ENCODE measurements at regions not wholly inside any gene's neighbourhood (a gene's known extent, or its start where the extent isn't known, plus 50 kb on each side); places are given as distances from the start of the nearest gene placed in this dataset.
A peak's percentile ranks its signal among the peaks of the same experiment; 100 is the strongest.

DNA sequence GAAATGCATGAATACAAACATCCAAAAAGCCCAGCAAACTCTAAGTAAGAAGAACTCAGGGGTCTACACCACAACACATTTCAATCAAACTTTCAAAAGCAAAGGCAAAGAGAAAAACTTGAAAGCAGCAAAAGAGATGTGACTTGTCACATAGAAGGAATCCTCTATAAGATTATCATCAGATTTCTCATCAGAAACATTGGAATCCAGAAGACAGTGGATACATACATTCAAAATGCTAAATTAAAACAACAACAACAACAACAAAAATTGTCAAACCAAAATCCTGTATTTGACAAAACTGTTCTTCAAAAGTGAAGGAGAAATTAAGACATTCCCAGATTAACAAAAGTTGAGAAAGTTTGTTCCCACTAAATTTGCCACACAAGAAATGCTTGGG, 362.7 kb downstream of the ZNF608 start:
- TF ChIP-seq JUND (IDR thresholded peaks at IDR 0.05; ENCODE audit: low read depth): no peak
- in situ Hi-C loops (cut with HindIII; ENCODE audit: low pct_unique_long_range_greater_than_20kb, low sequenced_read_pairs): no loop called here
- no peak for DNase-seq (ENCODE audit: low read depth in 1 of 2, low spot score in 1 of 2)

- in situ Hi-C loops (cut with HindIII; ENCODE audit: low pct_unique_long_range_greater_than_20kb, low sequenced_read_pairs): no loop called here
Observed at GRCh38 chr5:124377386-124377785, 369.1 kb downstream of the ZNF608 start.

DNA sequence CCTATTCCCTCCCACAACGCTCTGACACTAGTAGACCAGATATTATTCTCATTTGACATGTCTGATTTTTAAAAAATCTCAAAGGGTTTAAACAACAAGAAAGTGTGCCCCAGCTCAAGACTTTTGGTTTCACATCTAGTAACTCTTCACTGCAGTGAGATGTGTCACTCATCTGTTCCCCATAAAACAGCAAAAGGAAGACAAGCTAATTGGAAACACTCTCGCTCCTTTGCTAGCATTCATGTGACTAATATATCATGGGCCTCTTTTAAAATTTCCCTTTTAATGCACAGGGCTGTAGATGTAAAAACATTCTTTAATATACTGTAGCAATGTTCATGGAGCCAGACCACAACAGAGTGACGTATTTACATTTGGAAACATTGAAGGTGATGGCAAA, 372.6 kb downstream of the ZNF608 start:
- in situ Hi-C loops (cut with HindIII; ENCODE audit: low pct_unique_long_range_greater_than_20kb, low sequenced_read_pairs): no loop called here
- no peak for TF ChIP-seq JUND (IDR thresholded peaks at IDR 0.05; ENCODE audit: low read depth)
- DNase-seq (ENCODE audit: low read depth in 1 of 2, low spot score in 1 of 2): no peak

More at GRCh38 chr5:124377386-124377785, 369.1 kb downstream of the ZNF608 start:
- no peak for DNase-seq (ENCODE audit: low read depth in 1 of 2, low spot score in 1 of 2)
- TF ChIP-seq JUND (IDR thresholded peaks at IDR 0.05; ENCODE audit: low read depth): no peak

GRCh38 chr5:124372457-124372856, 374.0 kb downstream of the ZNF608 start:
- no peak for TF ChIP-seq JUND (IDR thresholded peaks at IDR 0.05; ENCODE audit: low read depth)
- in situ Hi-C loops (cut with HindIII; ENCODE audit: low pct_unique_long_range_greater_than_20kb, low sequenced_read_pairs): no loop called here
- DNase-seq (ENCODE audit: low read depth in 1 of 2, low spot score in 1 of 2): no peak

- no peak for DNase-seq (ENCODE audit: low read depth in 1 of 2, low spot score in 1 of 2)
- in situ Hi-C loops (cut with HindIII; ENCODE audit: low pct_unique_long_range_greater_than_20kb, low sequenced_read_pairs): no loop called here
- TF ChIP-seq JUND (IDR thresholded peaks at IDR 0.05; ENCODE audit: low read depth): no peak
Observed at GRCh38 chr5:124371111-124371706, 375.2 kb downstream of the ZNF608 start.

DNA sequence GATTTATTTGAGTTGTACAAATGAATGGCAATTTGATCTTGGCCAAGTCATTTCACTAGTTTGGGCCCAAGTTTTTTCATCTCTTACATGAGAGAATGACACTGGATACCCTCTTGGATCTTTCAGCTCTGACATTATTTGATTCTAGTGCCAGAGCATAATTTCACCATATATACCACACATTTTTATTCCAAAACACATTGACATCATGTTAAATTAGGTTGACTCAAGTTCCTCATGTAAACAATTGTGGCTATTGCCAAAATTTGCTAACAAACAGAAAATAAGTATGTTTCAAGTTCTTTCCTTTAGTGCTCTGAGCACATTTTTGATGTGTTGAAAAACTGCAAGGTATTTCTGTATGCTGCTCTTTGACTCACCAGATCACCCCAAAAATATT, 375.8 kb downstream of the ZNF608 start:
- no peak for DNase-seq (ENCODE audit: low read depth in 1 of 2, low spot score in 1 of 2)
- no peak for TF ChIP-seq JUND (IDR thresholded peaks at IDR 0.05; ENCODE audit: low read depth)
- in situ Hi-C loops (cut with HindIII; ENCODE audit: low pct_unique_long_range_greater_than_20kb, low sequenced_read_pairs): no loop called here

- no peak for TF ChIP-seq JUND (IDR thresholded peaks at IDR 0.05; ENCODE audit: low read depth)
- no peak for DNase-seq (ENCODE audit: low read depth in 1 of 2, low spot score in 1 of 2)
- in situ Hi-C loops (cut with HindIII; ENCODE audit: low pct_unique_long_range_greater_than_20kb, low sequenced_read_pairs): no loop called here
Observed at GRCh38 chr5:124365361-124365801, 381.1 kb downstream of the ZNF608 start.

GRCh38 chr5:124355928-124356327, 390.5 kb downstream of the ZNF608 start:
- no peak for TF ChIP-seq JUND (IDR thresholded peaks at IDR 0.05; ENCODE audit: low read depth)
- in situ Hi-C loops (cut with HindIII; ENCODE audit: low pct_unique_long_range_greater_than_20kb, low sequenced_read_pairs): no loop called here
- DNase-seq (ENCODE audit: low read depth in 1 of 2, low spot score in 1 of 2): no peak

- TF ChIP-seq JUND (IDR thresholded peaks at IDR 0.05; ENCODE audit: low read depth): no peak
- in situ Hi-C loops (cut with HindIII; ENCODE audit: low pct_unique_long_range_greater_than_20kb, low sequenced_read_pairs): no loop called here
- no peak for DNase-seq (ENCODE audit: low read depth in 1 of 2, low spot score in 1 of 2)
Observed at GRCh38 chr5:124353016-124353415, 393.4 kb downstream of the ZNF608 start.

DNA sequence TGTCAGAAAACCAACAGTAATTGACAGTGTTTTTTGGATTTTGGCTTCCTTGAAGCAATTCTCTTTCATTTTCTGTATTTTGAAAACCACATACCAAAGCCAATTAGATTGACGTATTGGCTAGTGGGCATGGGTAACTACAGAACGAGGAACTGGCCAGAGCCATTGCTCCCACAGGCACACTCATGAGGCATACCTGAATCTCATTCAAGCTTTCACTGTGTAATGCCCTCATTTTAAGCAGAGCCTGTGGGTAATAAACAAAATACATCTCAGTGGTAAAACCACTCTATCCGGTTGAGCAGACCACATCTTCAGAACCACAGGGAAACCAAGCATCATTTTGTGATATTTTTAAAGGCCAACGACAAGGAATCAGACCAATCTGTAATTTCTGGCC, 394.1 kb downstream of the ZNF608 start:
- no peak for TF ChIP-seq JUND (IDR thresholded peaks at IDR 0.05; ENCODE audit: low read depth)
- peak in 1 of 2 experiments; percentile 13 for DNase-seq (ENCODE audit: low read depth in 1 of 2, low spot score in 1 of 2)
- in situ Hi-C loops (cut with HindIII; ENCODE audit: low pct_unique_long_range_greater_than_20kb, low sequenced_read_pairs): no loop called here

DNA sequence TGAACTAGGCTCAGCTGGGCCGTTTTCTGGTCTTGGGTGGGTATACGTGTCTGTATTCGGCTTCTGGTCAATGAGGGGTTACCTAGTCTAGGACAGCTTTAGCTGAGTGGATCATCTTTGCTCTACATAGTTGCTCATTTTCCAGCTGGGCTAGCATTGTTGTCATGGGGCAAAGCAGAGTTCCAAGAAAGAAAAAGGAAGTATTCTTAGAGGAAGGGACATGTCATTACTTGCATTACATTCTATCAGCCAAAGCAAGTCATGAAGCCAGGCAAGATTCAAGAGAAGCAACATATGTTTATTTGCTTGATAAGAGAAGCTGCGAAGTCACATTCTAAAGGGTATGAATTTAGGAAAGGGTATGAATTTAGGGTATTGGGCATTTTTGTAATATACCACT, 396.5 kb downstream of the ZNF608 start:
- no peak for DNase-seq (ENCODE audit: low read depth in 1 of 2, low spot score in 1 of 2)
- no peak for TF ChIP-seq JUND (IDR thresholded peaks at IDR 0.05; ENCODE audit: low read depth)

DNA sequence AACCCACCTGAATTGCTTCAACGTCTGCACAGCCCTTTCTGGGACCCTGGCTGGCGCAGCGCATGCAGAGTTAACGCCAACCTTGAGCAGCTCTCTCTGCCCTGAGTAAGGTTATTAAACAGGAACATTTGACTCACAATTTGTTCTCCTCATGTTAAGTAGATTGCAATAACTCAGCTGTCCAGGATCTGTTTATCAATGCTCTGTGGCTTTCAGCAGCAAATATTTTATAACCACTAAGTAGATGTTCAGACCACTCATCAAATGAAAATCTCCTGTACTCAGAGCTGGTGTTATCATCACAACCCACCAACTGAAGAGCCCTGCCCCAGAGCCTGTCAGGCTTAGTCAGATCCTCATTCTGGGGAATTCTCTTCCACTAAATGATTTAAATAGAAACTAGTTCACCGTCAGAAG, 403.0 kb downstream of the ZNF608 start:
- no peak for TF ChIP-seq JUND (IDR thresholded peaks at IDR 0.05; ENCODE audit: low read depth)
- no peak for DNase-seq (ENCODE audit: low read depth in 1 of 2, low spot score in 1 of 2)
- in situ Hi-C loops (cut with HindIII; ENCODE audit: low pct_unique_long_range_greater_than_20kb, low sequenced_read_pairs): no loop called here

More for the DNA sequence above, 396.5 kb downstream of the ZNF608 start:
- in situ Hi-C loops (cut with HindIII; ENCODE audit: low pct_unique_long_range_greater_than_20kb, low sequenced_read_pairs): no loop called here

GRCh38 chr5:124342986-124343385, 403.5 kb downstream of the ZNF608 start:
- in situ Hi-C loops (cut with HindIII; ENCODE audit: low pct_unique_long_range_greater_than_20kb, low sequenced_read_pairs): no loop called here
- no peak for DNase-seq (ENCODE audit: low read depth in 1 of 2, low spot score in 1 of 2)
- TF ChIP-seq JUND (IDR thresholded peaks at IDR 0.05; ENCODE audit: low read depth): no peak

- DNase-seq (ENCODE audit: low read depth in 1 of 2, low spot score in 1 of 2): no peak
- in situ Hi-C loops (cut with HindIII; ENCODE audit: low pct_unique_long_range_greater_than_20kb, low sequenced_read_pairs): no loop called here
- TF ChIP-seq JUND (IDR thresholded peaks at IDR 0.05; ENCODE audit: low read depth): no peak
Observed at GRCh38 chr5:124342584-124342983, 403.9 kb downstream of the ZNF608 start.

All from T47D (cell line).